Aorta (tissue), 5 donors: ENCODE measurements at regions not wholly inside any gene's neighbourhood (a gene's known extent, or its start where the extent isn't known, plus 50 kb on each side); places are given as distances from the start of the nearest gene placed in this dataset.

Experiments
- ATAC-seq: fragments of 200-7000 bp; cut with Tn5 transposase; one replicate; pipeline ENCODE4 v1.9.1; 2022; ENCODE audit warnings: moderate library complexity; ENCODE audit not compliant: low FRiP score
- DNase-seq, 2 donors: peaks; one replicate each; pipeline ENCODE4 v3.0.0-alpha.2; 2020
- H3K27ac ChIP-seq, 2 donors: one replicate each; pipeline ENCODE4 v1.5.1; 2013; ENCODE audit warnings: low read length in 2 of 2, mild to moderate bottlenecking in 2 of 2, moderate library complexity in 2 of 2, control low read depth in 1 of 2, inconsistent platforms in 1 of 2, low read depth in 1 of 2
- H3K27me3 ChIP-seq, 2 donors: one replicate each; pipeline ENCODE4 v1.6.1; 2013; ENCODE audit warnings: control low read depth in 1 of 2, low read length in 1 of 2, mild to moderate bottlenecking in 1 of 2, moderate library complexity in 1 of 2; ENCODE audit not compliant: insufficient read depth in 2 of 2, control insufficient read depth in 1 of 2
- H3K36me3 ChIP-seq, 2 donors: one replicate each; pipeline ENCODE4 v1.6.1; 2013; ENCODE audit warnings: control low read depth in 1 of 2, low read length in 1 of 2, mild to moderate bottlenecking in 1 of 2; ENCODE audit not compliant: insufficient read depth in 2 of 2, control insufficient read depth in 1 of 2
- H3K4me1 ChIP-seq, 2 donors: one replicate each; pipeline ENCODE4 v1.6.1; 2013; ENCODE audit warnings: low read length in 2 of 2, control low read depth in 1 of 2, mild to moderate bottlenecking in 1 of 2, moderate library complexity in 1 of 2; ENCODE audit not compliant: insufficient read depth in 2 of 2, control insufficient read depth in 1 of 2
- H3K4me3 ChIP-seq, 2 donors: one replicate each; pipeline ENCODE4 v1.5.1; 2013; ENCODE audit warnings: low read length in 2 of 2, control low read depth in 1 of 2, mild to moderate bottlenecking in 1 of 2
- H3K9me3 ChIP-seq: one replicate; pipeline ENCODE4 v1.6.1; 2013; ENCODE audit warnings: mild to moderate bottlenecking, low read length; ENCODE audit not compliant: control insufficient read depth
- WGBS, 2 donors: extraction: QIAGEN DNeasy Blood & Tissue Kit; methylation state at CpG; one replicate each; pipeline ENCODE4 v1.1.7; 2013; 5-methylcytosine and 5-hydroxymethylcytosine counted together
- intact Hi-C, 2 donors: fragments of 100-400 bp; cut with DNase I; formaldehyde crosslinking; loops; one replicate each; pipeline versions ENCODE4 v1.14.2 to v1.15.0; 2022
- donor health status: healthy with polysubstance abuse.
- donor health status: Bipolar disorder and iron deficiency.
- donor health status: DM: no; HTN: no; CAD: no.
- donor health status: DM: no; HTN: no; CAD: no.
- donor health status: DM: yes; HTN: yes; CAD: no.

DNA sequence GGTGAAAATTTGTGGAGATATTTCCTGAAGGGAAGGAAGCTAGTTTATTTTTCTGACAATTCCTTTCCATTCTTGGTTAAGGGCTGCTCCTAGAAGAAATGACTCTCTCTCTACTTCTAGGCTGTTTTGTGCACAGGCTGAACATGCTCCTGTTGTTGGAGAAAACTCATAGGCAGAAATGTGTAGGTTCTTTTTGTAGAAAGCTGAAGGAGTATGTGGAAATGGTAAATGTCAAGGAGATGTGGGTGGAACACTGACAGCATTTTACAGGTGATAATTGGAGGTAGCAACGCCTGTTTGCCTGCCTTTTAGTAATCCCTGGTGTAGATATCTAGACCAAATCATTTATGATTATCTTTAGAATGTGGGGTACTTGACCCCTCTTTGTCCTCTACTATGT lies 322.2 kb upstream of the TBC1D5 start:
- Histone ChIP-seq H3K4me3 (no peak overlapping the region), H3K36me3 (no peaks in the 10 kb centered on the region), H3K9me3 (no peaks in the 10 kb centered on the region), H3K27me3 (no peaks in the 10 kb centered on the region), H3K4me1 (peaks cover 0 to 3% of the 10 kb centered on the region in 2 donors), H3K27ac (no peak overlapping the region)
- 93 to 94% methylated on average over 1 of the region's 1 CpG for WGBS, 2 donors
- intact Hi-C loops = no loop called here
- DNase-seq (no peak), ATAC-seq (no peak)

DNA sequence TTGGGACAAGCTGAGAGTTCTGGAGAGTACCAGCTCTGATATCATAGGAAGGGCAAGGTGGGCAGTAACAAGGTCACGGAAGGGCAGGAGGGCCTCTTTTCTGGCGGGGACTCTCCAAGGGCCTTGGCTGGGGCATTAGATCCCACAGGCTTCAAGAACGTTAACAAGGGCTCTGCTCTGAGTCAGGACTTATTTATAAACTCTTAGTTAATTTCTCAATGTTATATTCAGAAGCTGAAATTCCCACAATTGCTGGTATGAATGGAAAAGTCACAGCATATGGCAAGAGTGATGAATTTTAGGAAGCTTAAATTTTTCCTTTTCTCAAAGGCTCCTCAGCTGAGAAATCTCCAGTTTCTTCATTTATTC lies 320.2 kb upstream of the TBC1D5 start:
- H3K4me1 ChIP-seq = peaks cover 0 to 3% of the 10 kb centered on the region in 2 donors
- no peak for DNase-seq
- intact Hi-C loops = no loop called here
- ATAC-seq = no peak
- WGBS, 2 donors = 55 to 57% methylated on average over 3 of the region's 3 CpGs
- H3K4me3 ChIP-seq = no peak overlapping the region
- H3K27ac ChIP-seq = no peak overlapping the region
- H3K36me3 ChIP-seq = no peaks in the 10 kb centered on the region
- no peaks in the 10 kb centered on the region for H3K27me3 ChIP-seq
- no peaks in the 10 kb centered on the region for H3K9me3 ChIP-seq

DNA sequence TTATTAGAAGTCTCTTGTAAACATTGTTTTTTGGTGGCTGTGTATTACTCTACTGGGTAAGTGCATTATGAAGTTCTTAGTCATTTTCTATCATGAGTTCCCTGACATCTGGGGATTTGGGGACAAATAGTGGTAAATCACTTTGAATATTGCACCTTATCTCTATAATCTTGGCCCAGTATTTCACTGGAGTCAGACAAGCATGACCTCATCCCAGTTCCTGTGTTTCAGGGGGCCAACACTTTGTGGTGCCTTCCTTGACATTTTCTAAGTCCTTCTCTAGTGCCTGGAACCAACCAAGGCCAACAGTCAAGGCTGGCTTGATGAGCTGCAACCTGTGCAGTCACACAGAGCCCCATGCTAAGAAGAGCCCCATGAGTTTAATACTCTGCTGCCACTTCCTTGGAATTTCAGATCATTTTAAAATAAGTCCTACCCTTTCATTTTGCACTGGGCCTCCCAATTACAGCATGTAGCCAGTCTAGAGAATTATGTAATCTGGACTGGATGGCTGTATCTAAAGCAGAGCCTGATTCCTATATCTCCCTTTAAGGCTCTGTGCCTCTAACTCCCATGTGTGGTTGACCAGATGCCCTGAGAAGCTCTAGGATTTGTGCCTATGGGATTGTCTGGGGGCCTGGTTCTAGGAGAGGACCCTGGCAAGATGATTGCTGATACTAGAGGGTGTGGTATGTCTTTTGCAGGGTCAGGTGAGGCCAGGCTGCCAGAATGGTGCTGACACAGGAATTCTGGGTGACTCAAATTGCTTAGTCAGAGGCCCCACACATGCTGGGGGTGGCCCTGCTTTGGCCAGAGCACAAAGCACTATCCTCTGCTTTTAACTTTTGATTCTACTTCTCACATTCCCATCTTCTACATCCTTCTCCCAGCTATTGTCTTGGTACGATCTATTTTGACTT lies 319.6 kb upstream of the TBC1D5 start:
- ATAC-seq = no peak
- intact Hi-C loops = no loop called here

DNA sequence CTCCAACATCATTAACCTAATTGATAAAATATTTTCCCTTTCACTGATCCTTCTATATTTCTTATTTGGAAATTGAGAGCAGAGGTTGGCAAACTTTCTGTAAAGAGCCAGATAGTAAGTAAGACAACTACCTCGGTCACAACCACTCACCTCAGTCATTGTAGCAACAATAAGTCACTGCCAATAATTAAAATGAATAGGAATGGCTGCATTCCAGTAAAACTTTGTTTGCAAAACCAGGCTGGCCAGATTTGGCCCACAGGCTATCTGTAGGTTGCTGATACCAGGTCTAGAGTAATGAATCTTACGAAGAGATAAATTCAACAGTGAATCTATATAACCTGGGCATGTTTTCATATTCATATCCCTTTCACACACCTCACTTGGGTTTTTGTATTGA lies 316.2 kb upstream of the TBC1D5 start:
- no peaks in the 10 kb centered on the region for H3K27me3 ChIP-seq
- peaks cover 0 to 2% of the 10 kb centered on the region in 2 donors for H3K4me1 ChIP-seq
- ATAC-seq = no peak
- intact Hi-C loops = no loop called here
- H3K27ac ChIP-seq = no peak overlapping the region
- H3K9me3 ChIP-seq = no peaks in the 10 kb centered on the region
- H3K4me3 ChIP-seq = no peak overlapping the region
- WGBS, 2 donors = 60 to 74% methylated on average over 2 of the region's 2 CpGs
- DNase-seq = no peak
- no peaks in the 10 kb centered on the region for H3K36me3 ChIP-seq

More for the DNA sequence above, 319.6 kb upstream of the TBC1D5 start:
- no peak overlapping the region for H3K4me3 ChIP-seq
- H3K27ac ChIP-seq = no peak overlapping the region
- whole genome bisulfite sequencing, 2 donors = 89 to 95% methylated on average over 1 of the region's 1 CpG
- H3K4me1 ChIP-seq = peaks cover 0 to 3% of the 10 kb centered on the region in 2 donors
- DNase-seq = no peak
- H3K9me3 ChIP-seq = no peaks in the 10 kb centered on the region
- H3K36me3 ChIP-seq = no peaks in the 10 kb centered on the region
- H3K27me3 ChIP-seq = no peaks in the 10 kb centered on the region

DNA sequence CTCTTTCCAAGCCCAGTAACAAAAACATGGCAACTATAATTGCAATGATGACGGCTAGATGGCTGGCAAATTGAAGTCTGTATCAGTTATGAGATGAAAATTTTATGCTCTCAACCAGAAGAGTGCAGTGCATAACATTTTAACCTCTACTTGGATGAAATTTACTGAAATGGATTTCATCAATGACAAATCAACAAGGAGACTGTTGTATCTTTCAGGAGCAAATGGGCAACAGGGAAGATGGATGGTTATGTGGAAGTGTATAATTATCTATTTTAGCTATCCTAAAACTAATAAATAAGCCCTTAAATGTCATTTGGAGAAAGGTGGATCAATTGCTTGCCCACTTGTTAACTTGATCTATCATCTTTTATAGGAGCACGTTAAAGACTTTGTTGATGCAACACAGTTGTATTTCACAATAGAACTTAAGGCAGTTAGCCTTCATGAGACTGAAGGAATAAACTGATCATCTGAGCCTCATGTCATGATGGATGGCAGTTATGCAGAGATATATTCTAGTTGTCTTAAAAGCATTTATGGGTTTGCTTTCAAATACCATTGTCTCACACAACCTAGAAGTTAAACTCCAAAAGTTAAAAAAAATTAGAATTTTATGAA lies 315.1 kb upstream of the TBC1D5 start:
- Histone ChIP-seq H3K36me3 (no peaks in the 10 kb centered on the region), H3K4me3 (no peak overlapping the region), H3K27ac (no peak overlapping the region), H3K4me1 (peaks cover 0 to 2% of the 10 kb centered on the region in 2 donors), H3K27me3 (no peaks in the 10 kb centered on the region), H3K9me3 (no peaks in the 10 kb centered on the region)
- intact Hi-C loops = no loop called here
- DNase-seq = no peak
- no peak for ATAC-seq
- 64 to 74% methylated on average over 2 of the region's 2 CpGs for WGBS, 2 donors

DNA sequence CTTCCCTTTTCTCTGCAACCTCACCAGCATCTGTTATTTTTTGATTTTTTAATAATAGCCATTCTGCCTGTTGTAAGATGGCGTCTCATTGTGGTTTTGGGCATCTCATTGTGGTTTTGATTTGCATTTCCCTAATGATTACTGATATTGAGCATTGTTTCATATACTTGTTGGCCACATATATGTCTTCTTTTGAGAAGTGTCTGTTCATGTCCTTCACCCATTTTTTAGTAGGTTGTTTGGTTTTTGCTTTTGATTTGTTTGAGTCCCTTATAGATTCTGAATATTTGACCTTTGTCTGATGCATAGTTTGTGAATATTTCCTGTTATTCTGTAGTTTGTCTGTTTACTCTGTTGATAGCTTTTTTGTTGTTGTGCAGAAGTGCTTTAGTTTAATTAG lies 312.2 kb upstream of the TBC1D5 start:
- H3K9me3 ChIP-seq = no peaks in the 10 kb centered on the region
- no peak overlapping the region for H3K27ac ChIP-seq
- no peaks in the 10 kb centered on the region for H3K36me3 ChIP-seq
- ATAC-seq (no peak), DNase-seq (no peak)
- H3K4me1 ChIP-seq = no peaks in the 10 kb centered on the region
- 76 to 82% methylated on average over 1 of the region's 1 CpG for WGBS, 2 donors
- intact Hi-C loops = no loop called here
- H3K27me3 ChIP-seq = no peaks in the 10 kb centered on the region
- no peak overlapping the region for H3K4me3 ChIP-seq

DNA sequence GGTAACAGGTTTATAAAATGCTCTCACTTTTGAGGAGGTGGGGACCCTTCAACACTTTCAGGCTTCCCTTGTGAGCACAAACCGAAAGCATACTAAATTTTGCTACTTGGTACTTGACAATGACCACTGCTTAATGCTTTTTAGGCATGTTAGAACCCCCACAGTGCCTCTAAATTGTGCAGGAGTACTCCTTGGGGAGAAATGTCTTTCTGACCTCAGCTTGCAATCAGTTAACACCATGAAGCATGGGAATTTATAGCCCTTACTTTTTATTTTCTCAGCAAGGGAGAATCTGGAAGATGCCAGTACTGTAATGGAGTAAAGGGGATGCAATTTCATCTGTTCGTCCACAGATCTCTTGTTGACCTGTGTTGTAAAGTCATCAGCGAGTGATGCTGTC lies 308.9 kb upstream of the TBC1D5 start:
- intact Hi-C loops = no loop called here
- 42 to 58% methylated on average over 3 of the region's 3 CpGs for WGBS, 2 donors

DNA sequence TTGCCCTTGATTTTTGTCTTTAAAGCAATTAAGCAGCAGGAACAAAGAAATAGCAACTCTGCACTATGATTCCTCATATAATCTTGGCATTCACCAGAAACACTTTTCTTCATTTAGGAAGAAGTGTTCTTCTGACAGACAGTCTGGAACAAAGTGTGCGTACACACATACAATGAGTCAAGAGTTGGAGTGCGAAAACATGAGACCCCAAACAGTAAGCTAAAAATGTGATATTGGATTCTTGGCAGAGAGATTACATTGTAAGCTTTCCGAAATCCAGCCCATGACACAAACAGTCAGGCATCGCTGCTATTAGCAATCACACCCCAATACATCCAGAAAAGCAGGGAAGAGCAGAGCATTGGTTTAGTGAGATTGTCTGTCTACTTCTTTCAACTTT lies 306.7 kb upstream of the TBC1D5 start:
- ATAC-seq (no peak), DNase-seq (no peak)
- intact Hi-C loops = no loop called here
- Histone ChIP-seq H3K36me3 (no peaks in the 10 kb centered on the region), H3K27ac (no peak overlapping the region), H3K9me3 (no peaks in the 10 kb centered on the region), H3K27me3 (no peaks in the 10 kb centered on the region), H3K4me1 (no peaks in the 10 kb centered on the region), H3K4me3 (no peak overlapping the region)
- WGBS, 2 donors = 71 to 74% methylated on average over 4 of the region's 4 CpGs

More for the DNA sequence above, 308.9 kb upstream of the TBC1D5 start:
- Histone ChIP-seq H3K36me3 (no peaks in the 10 kb centered on the region), H3K27ac (no peak overlapping the region), H3K9me3 (no peaks in the 10 kb centered on the region), H3K4me3 (no peak overlapping the region), H3K27me3 (no peaks in the 10 kb centered on the region), H3K4me1 (no peaks in the 10 kb centered on the region)
- DNase-seq (no peak), ATAC-seq (no peak)

DNA sequence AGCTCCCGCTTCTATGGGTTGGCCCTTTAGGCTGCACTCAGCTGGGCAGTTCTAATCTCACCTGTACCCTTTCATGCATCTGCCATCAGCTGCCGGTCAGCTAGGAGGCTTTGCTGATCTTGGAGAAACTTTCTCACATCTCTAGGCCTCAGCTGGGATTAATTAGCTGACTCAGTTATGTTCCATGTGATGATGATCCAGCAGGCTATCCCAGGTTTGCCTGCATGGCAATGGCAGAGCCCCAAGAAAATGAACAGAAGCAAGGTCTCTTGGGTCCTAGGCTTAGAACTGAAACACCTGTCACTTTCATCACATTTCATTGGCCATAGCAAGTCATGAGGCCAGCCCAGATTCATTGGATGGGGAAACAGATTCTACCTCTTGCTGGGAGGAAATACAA lies 304.6 kb upstream of the TBC1D5 start:
- Histone ChIP-seq H3K4me3 (no peak overlapping the region), H3K27me3 (no peaks in the 10 kb centered on the region), H3K36me3 (no peaks in the 10 kb centered on the region), H3K9me3 (no peaks in the 10 kb centered on the region), H3K27ac (no peak overlapping the region), H3K4me1 (no peaks in the 10 kb centered on the region)
- 89 to 90% methylated on average over 2 of the region's 2 CpGs for WGBS, 2 donors
- no peak for DNase-seq
- intact Hi-C loops = no loop called here
- ATAC-seq = no peak
